OCI-LY7 (cell line): ENCODE measurements at regions not wholly inside any gene's neighbourhood (a gene's known extent, or its start where the extent isn't known, plus 50 kb on each side); places are given as distances from the start of the nearest gene placed in this dataset.

Experiments used
- CTCF ChIP-seq: fragments of 200-600 bp; sonication (generic); conservative IDR thresholded peaks from 2 replicates; pipeline ENCODE4 v1.5.1; 2014; ENCODE audit warnings: mild to moderate bottlenecking, antibody characterized with exemption, low read length, moderate library complexity, mixed read lengths
- EZH2phosphoT487 ChIP-seq: fragments of 200-600 bp; sonication (generic); IDR thresholded peaks from 2 replicates; pipeline ENCODE4 v1.6.1; 2018; ENCODE audit warnings: low read depth, borderline replicate concordance, mild to moderate bottlenecking, mixed run types, antibody characterized with exemption, low read length, moderate library complexity, mixed read lengths

GRCh38 chr20:24786111-24786495 is 163.0 kb upstream of the CST7 start:
- TF ChIP-seq CTCF (no peak), EZH2phosphoT487 (no peak)
